Mucosa of descending colon (tissue), 3 donors: ENCODE measurements at regions not wholly inside any gene's neighbourhood (a gene's known extent, or its start where the extent isn't known, plus 50 kb on each side); places are given as distances from the start of the nearest gene placed in this dataset.

Experiments
- ATAC-seq: fragments of 200-7000 bp; cut with Tn5 transposase; one replicate; pipeline ENCODE4 v1.9.1; 2020; ENCODE audit warnings: mild to moderate bottlenecking, moderate library complexity
- DNase-seq, 3 donors: peaks; one replicate each; pipeline ENCODE4 v3.0.0-alpha.2; 2020
- H3K36me3 ChIP-seq: fragments of 200-600 bp; one replicate; pipeline ENCODE4 v1.8.0; 2021; ENCODE audit warnings: low read depth, mild to moderate bottlenecking
- H3K4me1 ChIP-seq: fragments of 200-600 bp; one replicate; pipeline ENCODE4 v1.8.0; 2021; ENCODE audit warnings: low read depth, mild to moderate bottlenecking
- H3K4me3 ChIP-seq: fragments of 200-600 bp; one replicate; pipeline ENCODE4 v1.8.0; 2021; ENCODE audit warnings: mild to moderate bottlenecking
- H3K9me3 ChIP-seq: fragments of 200-600 bp; one replicate; pipeline ENCODE4 v1.8.0; 2021; ENCODE audit warnings: mild to moderate bottlenecking
- intact Hi-C, 2 donors: fragments of 100-400 bp; cut with DNase I in 1 of 2; cut with micrococcal nuclease in 1 of 2; formaldehyde crosslinking; loops; one replicate each; pipeline versions ENCODE4 v1.11.0 to v1.11.1; 2022; cut with DNase I, micrococcal nuclease
- TF ChIP-seq, protein P1 (sequence below): fragments of 200-600 bp; IDR thresholded peaks from one replicate; pipeline ENCODE4 v1.8.0; 2022; ENCODE audit warnings: antibody characterized with exemption, mild to moderate bottlenecking
- donor health status: DM: no; HTN: no; CAD: no; lungs with moderate emphysema.
- donor health status: DM: no; HTN: no; CAD: no.
- donor health status: DM: no; HTN: yes; CAD: no.

DNA sequence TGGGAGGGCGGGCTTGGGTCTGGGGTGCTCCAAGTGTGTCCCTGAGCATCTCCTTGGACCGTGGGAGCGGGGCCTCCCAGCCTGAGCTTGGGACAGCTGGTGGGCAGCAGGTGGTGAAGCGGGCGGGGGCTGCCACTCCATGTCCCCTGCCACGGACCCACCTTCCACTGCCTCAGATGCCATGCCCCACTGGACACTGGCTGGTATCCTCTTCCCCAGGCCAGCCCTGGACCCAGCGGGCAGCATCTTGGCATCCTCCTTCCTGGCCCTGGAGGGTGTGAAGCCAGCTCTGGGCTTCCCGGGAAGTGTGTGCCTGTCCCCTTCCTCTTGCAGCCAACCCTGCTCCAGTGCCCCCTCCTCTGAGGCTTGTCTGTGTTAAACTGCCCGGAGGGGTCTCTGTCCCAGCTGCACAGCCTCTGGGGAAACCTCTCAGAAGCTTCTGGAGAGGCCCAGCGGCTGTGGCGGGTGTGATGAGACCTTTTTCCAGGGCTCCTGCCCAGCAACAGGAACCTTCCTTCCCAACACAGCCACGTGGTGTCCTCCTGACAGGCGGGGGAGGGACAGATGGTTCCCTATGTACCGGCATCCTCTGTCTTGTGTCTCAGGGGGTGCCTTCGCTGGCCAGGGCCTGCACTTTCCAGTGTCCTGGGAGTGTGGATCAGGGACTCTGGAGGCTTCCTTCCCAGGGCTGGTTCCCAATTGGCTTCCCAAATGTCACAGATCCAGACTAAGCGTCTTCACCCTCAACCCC, 81.6 kb upstream of the DISP3 start:
- DNase-seq (no peak), ATAC-seq (no peak)
- Histone ChIP-seq H3K4me1 (no peaks in the 10 kb centered on the region), H3K9me3 (no peaks in the 10 kb centered on the region), H3K4me3 (no peak overlapping the region), H3K36me3 (no peaks in the 10 kb centered on the region)
- intact Hi-C loops = no loop called here
- TF ChIP-seq, protein P1, sequence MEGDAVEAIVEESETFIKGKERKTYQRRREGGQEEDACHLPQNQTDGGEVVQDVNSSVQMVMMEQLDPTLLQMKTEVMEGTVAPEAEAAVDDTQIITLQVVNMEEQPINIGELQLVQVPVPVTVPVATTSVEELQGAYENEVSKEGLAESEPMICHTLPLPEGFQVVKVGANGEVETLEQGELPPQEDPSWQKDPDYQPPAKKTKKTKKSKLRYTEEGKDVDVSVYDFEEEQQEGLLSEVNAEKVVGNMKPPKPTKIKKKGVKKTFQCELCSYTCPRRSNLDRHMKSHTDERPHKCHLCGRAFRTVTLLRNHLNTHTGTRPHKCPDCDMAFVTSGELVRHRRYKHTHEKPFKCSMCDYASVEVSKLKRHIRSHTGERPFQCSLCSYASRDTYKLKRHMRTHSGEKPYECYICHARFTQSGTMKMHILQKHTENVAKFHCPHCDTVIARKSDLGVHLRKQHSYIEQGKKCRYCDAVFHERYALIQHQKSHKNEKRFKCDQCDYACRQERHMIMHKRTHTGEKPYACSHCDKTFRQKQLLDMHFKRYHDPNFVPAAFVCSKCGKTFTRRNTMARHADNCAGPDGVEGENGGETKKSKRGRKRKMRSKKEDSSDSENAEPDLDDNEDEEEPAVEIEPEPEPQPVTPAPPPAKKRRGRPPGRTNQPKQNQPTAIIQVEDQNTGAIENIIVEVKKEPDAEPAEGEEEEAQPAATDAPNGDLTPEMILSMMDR = no peak

DNA sequence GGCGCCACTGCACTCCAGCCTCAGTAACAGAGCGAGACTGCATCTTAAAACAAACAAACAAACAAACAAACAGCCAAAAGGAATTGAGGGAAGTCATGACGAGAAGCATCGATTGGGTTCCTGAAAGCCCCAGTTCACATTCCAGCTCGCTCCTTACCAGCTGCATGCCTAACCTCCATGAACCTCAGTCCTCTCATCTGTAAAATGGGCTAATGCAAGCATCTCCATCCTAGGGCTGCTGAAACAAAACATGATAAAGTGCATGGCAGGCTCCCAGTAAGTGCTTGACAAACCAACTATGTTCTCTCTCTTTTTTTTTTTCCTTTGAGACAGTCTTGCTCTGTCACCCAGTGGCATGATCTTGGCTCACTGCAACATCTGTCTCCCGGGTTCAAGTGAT, 79.7 kb upstream of the DISP3 start:
- ATAC-seq (no peak), DNase-seq (no peak)
- H3K4me1 ChIP-seq = no peaks in the 10 kb centered on the region
- no peaks in the 10 kb centered on the region for H3K36me3 ChIP-seq
- TF ChIP-seq, protein P1 = no peak
- intact Hi-C loops = no loop called here
- H3K9me3 ChIP-seq = no peaks in the 10 kb centered on the region
- no peak overlapping the region for H3K4me3 ChIP-seq

DNA sequence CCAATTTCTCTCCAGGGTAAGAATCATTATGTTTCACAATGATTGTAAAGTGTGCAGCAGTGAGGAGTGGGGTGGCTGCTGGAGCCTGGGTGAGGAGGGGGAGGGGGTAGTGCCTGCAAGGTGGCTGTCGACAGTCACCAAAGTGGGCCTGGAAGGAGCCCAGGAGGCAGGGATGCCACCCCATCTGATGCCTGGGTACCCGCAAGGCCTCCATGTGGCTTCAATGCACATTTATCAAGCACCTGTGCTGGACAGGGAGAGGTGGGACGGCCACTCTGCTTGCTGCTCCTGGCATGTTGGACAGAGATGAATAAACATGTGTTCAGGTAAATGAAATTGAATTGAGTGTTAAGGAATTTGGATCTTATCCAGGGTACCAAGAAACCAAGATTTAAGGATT, 78.8 kb upstream of the DISP3 start:
- intact Hi-C loops = no loop called here
- no peaks in the 10 kb centered on the region for H3K9me3 ChIP-seq
- DNase-seq = no peak
- H3K36me3 ChIP-seq = no peaks in the 10 kb centered on the region
- no peaks in the 10 kb centered on the region for H3K4me1 ChIP-seq
- TF ChIP-seq, protein P1 = no peak
- H3K4me3 ChIP-seq = no peak overlapping the region
- ATAC-seq = no peak

DNA sequence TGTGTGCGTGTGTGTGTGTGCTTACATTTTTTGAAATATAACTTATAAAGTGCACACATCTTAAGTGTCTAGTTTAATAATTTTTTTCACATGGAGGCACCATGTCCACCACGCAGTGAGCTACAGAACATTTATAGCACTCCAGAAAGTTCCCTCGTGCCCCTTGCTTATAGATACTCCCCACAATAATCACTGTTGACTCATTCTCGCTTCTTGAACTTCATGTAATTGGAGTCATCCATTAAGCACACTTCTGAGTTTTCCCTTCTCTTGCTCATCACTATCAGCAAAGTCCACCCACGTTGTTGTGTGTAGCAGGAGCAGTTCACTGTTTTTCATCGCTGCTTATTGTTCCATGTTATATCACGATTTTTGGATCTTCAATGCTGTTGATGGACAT, 78.4 kb upstream of the DISP3 start:
- intact Hi-C loops = no loop called here

DNA sequence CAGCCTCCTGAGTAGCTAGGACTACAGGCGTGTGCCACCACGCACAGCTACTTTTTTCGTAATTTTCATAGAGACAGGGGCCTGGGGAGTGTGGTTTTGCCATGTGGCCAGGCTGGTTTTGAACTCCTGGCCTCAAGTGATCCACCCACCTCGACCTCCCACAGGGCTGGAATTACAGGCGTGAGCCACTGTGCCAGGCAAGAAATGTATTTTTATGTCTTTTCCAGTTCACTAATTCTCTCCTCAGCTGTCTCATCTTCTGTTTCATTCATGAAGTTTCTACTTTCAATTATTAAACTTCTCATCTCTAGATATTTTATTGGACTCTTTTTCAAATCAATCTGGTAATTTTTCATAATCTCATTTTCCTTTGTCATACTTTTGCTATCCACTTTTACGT, 72.1 kb upstream of the DISP3 start:
- Histone ChIP-seq H3K36me3 (no peaks in the 10 kb centered on the region), H3K9me3 (no peaks in the 10 kb centered on the region), H3K4me3 (no peak overlapping the region), H3K4me1 (no peaks in the 10 kb centered on the region)
- no peak for DNase-seq
- TF ChIP-seq, protein P1 = no peak
- ATAC-seq = no peak
- intact Hi-C loops = no loop called here

More for the DNA sequence above, 78.4 kb upstream of the DISP3 start:
- TF ChIP-seq, protein P1 = no peak
- DNase-seq (no peak), ATAC-seq (no peak)
- no peaks in the 10 kb centered on the region for H3K9me3 ChIP-seq
- H3K4me3 ChIP-seq = no peak overlapping the region
- no peaks in the 10 kb centered on the region for H3K36me3 ChIP-seq
- H3K4me1 ChIP-seq = no peaks in the 10 kb centered on the region
